Body of pancreas (tissue), 4 donors: ENCODE measurements at regions not wholly inside any gene's neighbourhood (a gene's known extent, or its start where the extent isn't known, plus 50 kb on each side); places are given as distances from the start of the nearest gene placed in this dataset.

Experiments
- POLR2A ChIP-seq, 3 donors: fragments of 450-650 bp; IDR thresholded peaks; one replicate each; pipeline ENCODE4 v1.6.1; 2016; ENCODE audit warnings: antibody characterized with exemption in 3 of 3, mild to moderate bottlenecking in 2 of 3
- TF ChIP-seq, protein P1 (sequence below), 7 experiments: fragments of 450-650 bp in 4 of 7; fragments of 200-600 bp in 3 of 7; sonication (generic) in 3 of 7; IDR thresholded peaks; one replicate each; pipeline ENCODE4 v1.5.1; 2016 to 2019; ENCODE audit warnings: antibody characterized with exemption in 7 of 7

- TF ChIP-seq, protein P1, sequence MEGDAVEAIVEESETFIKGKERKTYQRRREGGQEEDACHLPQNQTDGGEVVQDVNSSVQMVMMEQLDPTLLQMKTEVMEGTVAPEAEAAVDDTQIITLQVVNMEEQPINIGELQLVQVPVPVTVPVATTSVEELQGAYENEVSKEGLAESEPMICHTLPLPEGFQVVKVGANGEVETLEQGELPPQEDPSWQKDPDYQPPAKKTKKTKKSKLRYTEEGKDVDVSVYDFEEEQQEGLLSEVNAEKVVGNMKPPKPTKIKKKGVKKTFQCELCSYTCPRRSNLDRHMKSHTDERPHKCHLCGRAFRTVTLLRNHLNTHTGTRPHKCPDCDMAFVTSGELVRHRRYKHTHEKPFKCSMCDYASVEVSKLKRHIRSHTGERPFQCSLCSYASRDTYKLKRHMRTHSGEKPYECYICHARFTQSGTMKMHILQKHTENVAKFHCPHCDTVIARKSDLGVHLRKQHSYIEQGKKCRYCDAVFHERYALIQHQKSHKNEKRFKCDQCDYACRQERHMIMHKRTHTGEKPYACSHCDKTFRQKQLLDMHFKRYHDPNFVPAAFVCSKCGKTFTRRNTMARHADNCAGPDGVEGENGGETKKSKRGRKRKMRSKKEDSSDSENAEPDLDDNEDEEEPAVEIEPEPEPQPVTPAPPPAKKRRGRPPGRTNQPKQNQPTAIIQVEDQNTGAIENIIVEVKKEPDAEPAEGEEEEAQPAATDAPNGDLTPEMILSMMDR (IDR thresholded peaks at IDR 0.05), result no peak
- no peak for TF ChIP-seq POLR2A (IDR thresholded peaks at IDR 0.05)
These were observed 58.7 kb upstream of the NBEA start for GRCh38 chr13:34883396-34883795.
